Activated B cell treated with CpG ODN at 0.5 μM for 24 hours (primary cell): ENCODE measurements at regions not wholly inside any gene's neighbourhood (a gene's known extent, or its start where the extent isn't known, plus 50 kb on each side); places are given as distances from the start of the nearest gene placed in this dataset.

Experiments used
- ATAC-seq: fragments of 200-7000 bp; cut with Tn5 transposase; one replicate; pipeline ENCODE4 v1.10.0; 2021; ENCODE audit warnings: low read depth, mild to moderate bottlenecking, moderate library complexity
- CTCF ChIA-PET: fragments of 350-600 bp; sonication (Branson Sonifier 250); formaldehyde crosslinking; loops from one replicate; lab custom pipeline; 2021; ENCODE audit warnings: antibody characterized with exemption; lab: Charles Lee
- POLR2A ChIA-PET: fragments of 350-600 bp; sonication (Branson Sonifier 250); formaldehyde crosslinking; loops from one replicate; lab custom pipeline; 2021; ENCODE audit warnings: antibody characterized with exemption; lab: Charles Lee
- DNase-seq: peaks from one replicate; pipeline ENCODE4 v3.0.0; 2022
- H3K27ac Mint-ChIP-seq: one replicate; pipeline ENCODE4 v1.8.0; 2020; ENCODE audit warnings: mixed read lengths
- H3K27me3 Mint-ChIP-seq: one replicate; pipeline ENCODE4 v1.8.0; 2021; ENCODE audit warnings: mixed read lengths
- H3K36me3 Mint-ChIP-seq: one replicate; pipeline ENCODE4 v1.8.0; 2021; ENCODE audit warnings: low read depth, mixed read lengths
- H3K4me1 Mint-ChIP-seq: one replicate; pipeline ENCODE4 v1.8.0; 2021; ENCODE audit warnings: mixed read lengths
- H3K4me3 Mint-ChIP-seq: one replicate; pipeline ENCODE4 v1.8.0; 2020; ENCODE audit warnings: mild to moderate bottlenecking, mixed read lengths
- H3K9me3 Mint-ChIP-seq: one replicate; pipeline ENCODE4 v1.8.0; 2020; ENCODE audit warnings: mixed read lengths
- intact Hi-C: fragments of 100-400 bp; cut with micrococcal nuclease; formaldehyde crosslinking; loops from one replicate; pipeline ENCODE4 v1.15.1; 2024
- TF ChIP-seq, protein P1 (sequence below): fragments of 200-600 bp; IDR thresholded peaks from one replicate; pipeline ENCODE4 v1.8.0; 2022; ENCODE audit warnings: antibody characterized with exemption, mild to moderate bottlenecking

DNA sequence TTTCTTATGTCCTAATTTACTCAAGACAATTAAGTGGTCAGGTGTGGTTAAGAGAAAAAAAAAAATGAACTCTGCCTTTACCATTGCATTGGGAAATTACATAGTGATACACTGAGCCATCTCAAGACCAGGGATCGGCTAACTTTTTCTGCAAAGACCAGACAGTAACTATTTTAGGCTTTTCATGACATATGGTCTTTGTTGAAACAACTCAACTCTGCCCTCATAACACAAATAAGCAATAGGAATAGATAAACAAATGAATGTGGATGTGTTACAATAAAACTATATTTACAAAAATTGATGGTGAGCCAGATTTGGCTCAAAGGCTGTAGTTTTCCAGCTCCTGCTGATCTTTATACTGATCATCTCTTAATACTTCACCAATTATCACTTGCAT, 632.6 kb upstream of the INTU start:
- Mint-ChIP-seq H3K4me1 (no peaks in the 10 kb centered on the region), H3K27ac (no peak overlapping the region), H3K36me3 (no peaks in the 10 kb centered on the region), H3K4me3 (no peak overlapping the region), H3K9me3 (no peaks in the 10 kb centered on the region), H3K27me3 (no peaks in the 10 kb centered on the region)
- ATAC-seq, result no peak
- intact Hi-C loops, result no loop called here
- TF ChIP-seq, protein P1, sequence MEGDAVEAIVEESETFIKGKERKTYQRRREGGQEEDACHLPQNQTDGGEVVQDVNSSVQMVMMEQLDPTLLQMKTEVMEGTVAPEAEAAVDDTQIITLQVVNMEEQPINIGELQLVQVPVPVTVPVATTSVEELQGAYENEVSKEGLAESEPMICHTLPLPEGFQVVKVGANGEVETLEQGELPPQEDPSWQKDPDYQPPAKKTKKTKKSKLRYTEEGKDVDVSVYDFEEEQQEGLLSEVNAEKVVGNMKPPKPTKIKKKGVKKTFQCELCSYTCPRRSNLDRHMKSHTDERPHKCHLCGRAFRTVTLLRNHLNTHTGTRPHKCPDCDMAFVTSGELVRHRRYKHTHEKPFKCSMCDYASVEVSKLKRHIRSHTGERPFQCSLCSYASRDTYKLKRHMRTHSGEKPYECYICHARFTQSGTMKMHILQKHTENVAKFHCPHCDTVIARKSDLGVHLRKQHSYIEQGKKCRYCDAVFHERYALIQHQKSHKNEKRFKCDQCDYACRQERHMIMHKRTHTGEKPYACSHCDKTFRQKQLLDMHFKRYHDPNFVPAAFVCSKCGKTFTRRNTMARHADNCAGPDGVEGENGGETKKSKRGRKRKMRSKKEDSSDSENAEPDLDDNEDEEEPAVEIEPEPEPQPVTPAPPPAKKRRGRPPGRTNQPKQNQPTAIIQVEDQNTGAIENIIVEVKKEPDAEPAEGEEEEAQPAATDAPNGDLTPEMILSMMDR, result no peak
- ChIA-PET CTCF (no interaction called here), POLR2A (no interaction called here)
- DNase-seq, result no peak

DNA sequence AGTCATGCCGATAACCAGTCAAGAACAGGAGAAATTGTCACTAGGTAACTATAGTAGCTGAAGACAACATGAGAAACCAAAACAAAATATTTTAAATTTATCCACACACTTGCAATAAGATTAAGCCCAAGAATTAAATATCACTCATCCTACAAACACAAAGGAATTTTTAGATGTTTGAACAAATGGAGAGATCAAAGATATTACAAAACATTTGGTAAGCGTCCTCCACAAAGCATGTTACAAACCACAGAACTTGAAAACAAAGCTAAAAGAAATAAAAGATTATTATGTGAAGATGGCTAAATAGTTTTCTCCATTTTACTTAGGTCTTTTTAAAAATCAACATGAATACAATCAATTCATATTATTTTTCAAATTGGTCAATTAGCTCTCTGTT, 631.9 kb upstream of the INTU start:
- POLR2A ChIA-PET, result no interaction called here
- H3K9me3 Mint-ChIP-seq, result no peaks in the 10 kb centered on the region
- TF ChIP-seq, protein P1, result no peak
- CTCF ChIA-PET, result no interaction called here
- DNase-seq (no peak), ATAC-seq (no peak)
- H3K27ac Mint-ChIP-seq, result no peak overlapping the region
- no peaks in the 10 kb centered on the region for H3K4me1 Mint-ChIP-seq
- intact Hi-C loops, result no loop called here
- H3K27me3 Mint-ChIP-seq, result no peaks in the 10 kb centered on the region
- H3K36me3 Mint-ChIP-seq, result no peaks in the 10 kb centered on the region
- H3K4me3 Mint-ChIP-seq, result no peak overlapping the region

DNA sequence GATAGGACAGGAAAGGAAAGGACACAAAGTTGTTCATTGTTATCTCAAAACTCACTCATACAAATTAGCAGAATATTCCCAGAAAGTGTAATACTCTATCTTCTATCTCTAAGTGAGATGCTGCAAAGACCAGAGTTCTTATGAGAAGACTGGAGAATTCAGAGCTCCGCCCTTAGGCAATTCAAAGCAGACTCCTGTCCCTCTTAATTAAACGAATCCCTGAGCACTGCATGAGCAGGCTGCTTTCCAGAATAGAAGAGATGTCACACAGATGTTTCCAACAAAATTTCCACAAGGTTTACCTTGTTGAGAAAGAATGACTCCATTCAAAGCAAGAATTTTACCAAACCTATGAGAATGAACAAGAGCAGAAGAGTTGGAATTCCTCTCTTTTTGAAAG, 630.8 kb upstream of the INTU start:
- ChIA-PET CTCF (no interaction called here), POLR2A (no interaction called here)
- H3K4me1 Mint-ChIP-seq, result no peaks in the 10 kb centered on the region
- no peak overlapping the region for H3K27ac Mint-ChIP-seq
- H3K36me3 Mint-ChIP-seq, result no peaks in the 10 kb centered on the region
- no peak overlapping the region for H3K4me3 Mint-ChIP-seq
- intact Hi-C loops, result no loop called here
- TF ChIP-seq, protein P1, result no peak
- DNase-seq (no peak), ATAC-seq (no peak)
- H3K9me3 Mint-ChIP-seq, result no peaks in the 10 kb centered on the region
- H3K27me3 Mint-ChIP-seq, result no peaks in the 10 kb centered on the region

DNA sequence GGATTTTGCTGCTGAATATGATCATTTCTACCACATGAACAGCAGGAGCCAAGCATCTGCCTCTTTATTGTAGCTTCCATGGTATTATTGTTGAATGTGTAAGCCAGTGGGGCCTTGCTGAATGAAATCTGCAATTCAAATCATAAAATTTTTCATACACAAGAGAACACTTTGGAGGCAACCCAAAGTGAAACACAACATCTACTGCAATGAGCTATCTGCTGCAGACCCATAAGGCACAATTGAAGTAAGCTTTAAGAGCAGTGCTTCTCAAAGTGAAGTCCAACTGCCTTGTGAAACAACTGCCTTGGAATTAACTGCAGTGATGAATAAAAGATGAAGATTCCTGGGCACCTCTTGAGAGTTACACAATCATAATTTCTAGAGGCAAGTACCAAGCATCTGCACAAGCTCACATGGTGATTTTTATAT, 626.3 kb upstream of the INTU start:
- H3K36me3 Mint-ChIP-seq, result no peaks in the 10 kb centered on the region
- H3K4me3 Mint-ChIP-seq, result no peak overlapping the region
- TF ChIP-seq, protein P1, result no peak
- no peaks in the 10 kb centered on the region for H3K4me1 Mint-ChIP-seq
- no peaks in the 10 kb centered on the region for H3K27me3 Mint-ChIP-seq
- POLR2A ChIA-PET, result no interaction called here
- CTCF ChIA-PET, result no interaction called here
- intact Hi-C loops, result no loop called here
- H3K27ac Mint-ChIP-seq, result no peak overlapping the region
- no peaks in the 10 kb centered on the region for H3K9me3 Mint-ChIP-seq
- ATAC-seq, result no peak
- DNase-seq, result no peak

DNA sequence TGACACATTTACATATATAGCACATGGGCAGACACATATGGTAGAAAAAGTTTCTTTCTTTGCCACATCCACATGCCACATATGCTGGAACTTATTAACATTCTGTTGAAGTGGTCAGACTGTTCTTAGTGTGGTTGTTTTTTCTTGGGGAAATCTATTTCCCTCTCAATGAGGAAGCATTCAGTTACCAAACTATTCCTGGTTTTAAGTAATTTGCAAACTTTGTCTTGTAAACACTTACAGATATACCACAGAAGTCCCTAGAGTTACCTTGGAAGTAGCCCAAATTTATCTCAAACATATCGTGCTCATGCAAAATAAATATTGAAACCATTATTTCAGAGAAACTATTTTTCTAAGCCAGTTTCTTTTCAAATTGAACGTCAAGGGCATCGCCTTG, 625.5 kb upstream of the INTU start:
- Mint-ChIP-seq H3K4me3 (no peak overlapping the region), H3K27ac (no peak overlapping the region), H3K9me3 (no peaks in the 10 kb centered on the region), H3K4me1 (no peaks in the 10 kb centered on the region), H3K27me3 (no peaks in the 10 kb centered on the region), H3K36me3 (no peaks in the 10 kb centered on the region)
- ChIA-PET POLR2A (no interaction called here), CTCF (no interaction called here)
- no peak for ATAC-seq
- no peak for DNase-seq
- intact Hi-C loops, result no loop called here
- TF ChIP-seq, protein P1, result no peak
